ENCODE measurements at regions not wholly inside any gene's neighbourhood (a gene's known extent, or its start where the extent isn't known, plus 50 kb on each side); places are given as distances from the start of the nearest gene placed in this dataset.
A peak's percentile ranks its signal among the peaks of the same experiment; 100 is the strongest.

- DNase-seq: peak; percentile 100
These were observed 230.6 kb upstream of the LRATD1 start for GRCh38 chr2:14401873-14402272.

- DNase-seq: no peak
These were observed 223.8 kb upstream of the LRATD1 start for GRCh38 chr2:14408695-14409094.

- DNase-seq: no peak
These were observed 215.0 kb upstream of the LRATD1 start for GRCh38 chr2:14417551-14417950.

- DNase-seq: no peak
These were observed 214.4 kb upstream of the LRATD1 start for GRCh38 chr2:14418115-14418514.

GRCh38 chr2:14420851-14421250, 211.7 kb upstream of the LRATD1 start:
- DNase-seq: no peak

- no peak for DNase-seq
These were observed 210.1 kb upstream of the LRATD1 start for GRCh38 chr2:14422426-14422825.

GRCh38 chr2:14423145-14423906, 209.2 kb upstream of the LRATD1 start:
- no peak for DNase-seq

GRCh38 chr2:14424478-14425390, 207.8 kb upstream of the LRATD1 start:
- no peak for DNase-seq

GRCh38 chr2:14425869-14426268, 206.6 kb upstream of the LRATD1 start:
- no peak for DNase-seq

- DNase-seq: no peak
These were observed 204.5 kb upstream of the LRATD1 start for GRCh38 chr2:14428056-14428455.

- no peak for DNase-seq
These were observed 198.5 kb upstream of the LRATD1 start for GRCh38 chr2:14433946-14434495.

- DNase-seq: no peak
These were observed 186.8 kb upstream of the LRATD1 start for GRCh38 chr2:14445670-14446069.

- no peak for DNase-seq
These were observed 184.2 kb upstream of the LRATD1 start for GRCh38 chr2:14448340-14448739.

- no peak for DNase-seq
These were observed 181.2 kb upstream of the LRATD1 start for GRCh38 chr2:14451312-14451711.

GRCh38 chr2:14454202-14454601, 178.3 kb upstream of the LRATD1 start:
- DNase-seq: no peak

GRCh38 chr2:14459786-14460325, 172.7 kb upstream of the LRATD1 start:
- no peak for DNase-seq

GRCh38 chr2:14475994-14476393, 156.5 kb upstream of the LRATD1 start:
- no peak for DNase-seq

- DNase-seq: no peak
These were observed 153.0 kb upstream of the LRATD1 start for GRCh38 chr2:14479486-14479885.

- DNase-seq: no peak
These were observed 152.4 kb upstream of the LRATD1 start for GRCh38 chr2:14480120-14480519.

- DNase-seq: no peak
These were observed 151.6 kb upstream of the LRATD1 start for GRCh38 chr2:14480906-14481305.

- DNase-seq: no peak
These were observed 139.5 kb upstream of the LRATD1 start for GRCh38 chr2:14492920-14493503.

- DNase-seq: no peak
These were observed 137.8 kb upstream of the LRATD1 start for GRCh38 chr2:14494759-14495158.

GRCh38 chr2:14501061-14501460, 131.5 kb upstream of the LRATD1 start:
- DNase-seq: no peak
